Keratinocyte (primary cell): ENCODE measurements at regions not wholly inside any gene's neighbourhood (a gene's known extent, or its start where the extent isn't known, plus 50 kb on each side); places are given as distances from the start of the nearest gene placed in this dataset.

Experiments
- DNase-seq: peaks from one replicate; pipeline ENCODE4 v3.0.0-alpha.2; 2011; ENCODE audit warnings: low read depth, missing footprints, low spot score
- FAIRE-seq: peaks from 2 replicates; lab custom pipeline; 2011; peaks lifted over from hg19 to GRCh38; lab: Jason Lieb, UNC
- H2AFZ ChIP-seq: 2 replicates; pipeline ENCODE4 v1.6.0; 2012; ENCODE audit warnings: low read length, control low read depth, inconsistent platforms; ENCODE audit not compliant: control insufficient read depth
- H3K27ac ChIP-seq: 2 replicates; pipeline ENCODE4 v1.5.1; 2011; ENCODE audit warnings: low read length; ENCODE audit not compliant: control insufficient read depth, insufficient read depth
- H3K27me3 ChIP-seq: 3 replicates; pipeline ENCODE4 v1.6.0; 2011; ENCODE audit warnings: low read length; ENCODE audit not compliant: control insufficient read depth, insufficient read depth; ENCODE audit errors: extremely low read depth
- H3K36me3 ChIP-seq, 2 experiments: 2 replicates in 1 of 2; 3 replicates in 1 of 2; pipeline ENCODE4 v1.5.1; 2011; ENCODE audit warnings: low read length in 2 of 2, mild to moderate bottlenecking in 1 of 2; ENCODE audit not compliant: control insufficient read depth in 2 of 2, insufficient read depth in 2 of 2; ENCODE audit errors: extremely low read depth in 1 of 2
- H3K4me1 ChIP-seq: 3 replicates; pipeline ENCODE4 v1.5.1; 2011; ENCODE audit warnings: low read length; ENCODE audit not compliant: control insufficient read depth, insufficient read depth; ENCODE audit errors: extremely low read depth
- H3K4me2 ChIP-seq: 3 replicates; pipeline ENCODE4 v1.6.0; 2011; ENCODE audit warnings: low read depth, low read length; ENCODE audit not compliant: control insufficient read depth, insufficient read depth; ENCODE audit errors: extremely low read depth
- H3K4me3 ChIP-seq, 3 experiments: fragments of 200-600 bp in 1 of 3; sonication (generic) in 1 of 3; 2 replicates in 2 of 3; 3 replicates in 1 of 3; pipeline ENCODE4 v1.5.1; 2011 to 2016; ENCODE audit warnings: low read length in 3 of 3, mild to moderate bottlenecking in 3 of 3, control low read depth in 2 of 3, inconsistent platforms in 1 of 3, low read depth in 1 of 3, mixed read lengths in 1 of 3, mixed run types in 1 of 3, moderate library complexity in 1 of 3; ENCODE audit not compliant: control insufficient read depth in 2 of 3, insufficient read depth in 2 of 3; ENCODE audit errors: extremely low read depth in 1 of 3
- H3K79me2 ChIP-seq: 2 replicates; pipeline ENCODE4 v1.6.0; 2012; ENCODE audit warnings: low read length; ENCODE audit not compliant: control insufficient read depth, insufficient read depth
- H3K9ac ChIP-seq: 3 replicates; pipeline ENCODE4 v1.6.0; 2011; ENCODE audit warnings: low read length; ENCODE audit not compliant: control insufficient read depth, insufficient read depth; ENCODE audit errors: extremely low read depth
- H3K9me1 ChIP-seq: 3 replicates; pipeline ENCODE4 v1.6.0; 2011; ENCODE audit warnings: low read length; ENCODE audit not compliant: control insufficient read depth, insufficient read depth; ENCODE audit errors: extremely low read depth
- H3K9me3 ChIP-seq: 2 replicates; pipeline ENCODE4 v1.5.1; 2012; ENCODE audit warnings: low read depth, low read length; ENCODE audit not compliant: control insufficient read depth
- H4K20me1 ChIP-seq: 3 replicates; pipeline ENCODE4 v1.6.0; 2011; ENCODE audit warnings: low read length; ENCODE audit not compliant: control insufficient read depth, insufficient read depth; ENCODE audit errors: extremely low read depth
- CTCF ChIP-seq, 3 experiments: IDR thresholded peaks in 1 of 3; conservative IDR thresholded peaks in 1 of 3; optimal IDR thresholded peaks in 1 of 3; 2 replicates in 2 of 3; 3 replicates in 1 of 3; pipeline versions ENCODE3 to v1.5.1; 2011; ENCODE audit warnings: low read length in 3 of 3, mild to moderate bottlenecking in 3 of 3, moderate library complexity in 2 of 3, control low read depth in 1 of 3, inconsistent platforms in 1 of 3; ENCODE audit not compliant: insufficient read depth in 2 of 3; ENCODE audit errors: extremely low read depth in 1 of 3
- EZH2 ChIP-seq: IDR thresholded peaks from one replicate; pipeline ENCODE4 v1.6.1; 2012; ENCODE audit warnings: inconsistent platforms, mild to moderate bottlenecking, low read length, moderate library complexity
- dilution Hi-C: fragments of 300-500 bp; cut with MboI; formaldehyde crosslinking; loops from one replicate; pipeline ENCODE4 v1.7.0; 2020; ENCODE audit warnings: low sequenced_read_pairs; ENCODE audit not compliant: extremely low pct_ligation_motif_present

GRCh38 chr20:60447703-60448102, 489.5 kb downstream of the CDH26 start:
- Histone ChIP-seq H4K20me1 (no peaks in the 10 kb centered on the region), H3K9me3 (no peaks in the 10 kb centered on the region), H3K4me3 (no peak overlapping the region), H2AFZ (no peak overlapping the region), H3K27ac (no peak overlapping the region), H3K9ac (no peak overlapping the region), H3K9me1 (no peaks in the 10 kb centered on the region), H3K4me2 (no peak overlapping the region), H3K79me2 (no peaks in the 10 kb centered on the region), H3K36me3 (no peaks in the 10 kb centered on the region), H3K27me3 (no peaks in the 10 kb centered on the region), H3K4me1 (no peaks in the 10 kb centered on the region)
- TF ChIP-seq EZH2 (no peak), CTCF (optimal IDR thresholded peaks at IDR 0.05 in 1 of 3, IDR thresholded peaks at IDR 0.05 in 1 of 3, conservative IDR thresholded peaks at IDR 0.05 in 1 of 3; ENCODE audit: extremely low read depth in 1 of 3, insufficient read depth in 2 of 3, low read length in 3 of 3) (no peak)
- FAIRE-seq (no peak), DNase-seq (no peak)
- dilution Hi-C loops: no loop called here

- H3K4me1 ChIP-seq: no peaks in the 10 kb centered on the region
- H4K20me1 ChIP-seq: no peaks in the 10 kb centered on the region
- no peak overlapping the region for H2AFZ ChIP-seq
- H3K4me3 ChIP-seq: no peak overlapping the region
- DNase-seq (no peak), FAIRE-seq (no peak)
- no peak overlapping the region for H3K27ac ChIP-seq
- TF ChIP-seq CTCF (optimal IDR thresholded peaks at IDR 0.05 in 1 of 3, IDR thresholded peaks at IDR 0.05 in 1 of 3, conservative IDR thresholded peaks at IDR 0.05 in 1 of 3; ENCODE audit: extremely low read depth in 1 of 3, insufficient read depth in 2 of 3, low read length in 3 of 3) (no peak), EZH2 (no peak)
- dilution Hi-C loops: no loop called here
- no peaks in the 10 kb centered on the region for H3K79me2 ChIP-seq
- H3K36me3 ChIP-seq: no peaks in the 10 kb centered on the region
- no peaks in the 10 kb centered on the region for H3K9me3 ChIP-seq
- H3K9me1 ChIP-seq: no peaks in the 10 kb centered on the region
- no peaks in the 10 kb centered on the region for H3K27me3 ChIP-seq
- no peak overlapping the region for H3K4me2 ChIP-seq
- H3K9ac ChIP-seq: no peak overlapping the region
Observed at GRCh38 chr20:60453388-60454246, 495.4 kb downstream of the CDH26 start.
